A549 (cell line): ENCODE measurements at regions not wholly inside any gene's neighbourhood (a gene's known extent, or its start where the extent isn't known, plus 50 kb on each side); places are given as distances from the start of the nearest gene placed in this dataset.

Experiments
- ATAC-seq, 2 experiments: fragments of 200-7000 bp in 1 of 2; fragments of >200 bp in 1 of 2; cut with Nextera tagmentation in 1 of 2; cut with Tn5 transposase in 1 of 2; 3 replicates each; pipeline versions ENCODE4 v1.8.0 to v1.9.1; 2018 to 2020; ENCODE audit warnings: mild to moderate bottlenecking in 1 of 2, moderate library complexity in 1 of 2
- CTCF ChIA-PET: fragments of 300-600 bp; sonication (Branson Sonifier 250); formaldehyde crosslinking; extraction: SDS; loops from one replicate; lab custom pipeline; 2021; ENCODE audit warnings: antibody characterized with exemption, inconsistent platforms; lab: Yijun Ruan, JAX
- POLR2A ChIA-PET: fragments of 350-600 bp; formaldehyde crosslinking; extraction: SDS; loops from one replicate; lab custom pipeline; 2021; ENCODE audit warnings: antibody characterized with exemption, inconsistent platforms; lab: Yijun Ruan, JAX
- DNase-seq, 2 experiments: peaks; one replicate each; pipeline versions ENCODE4 v3.0.0 to v3.0.0-alpha.2; 2011 to 2016; ENCODE audit warnings: low read depth in 1 of 2, low spot score in 1 of 2
- FAIRE-seq: peaks from 2 replicates; lab custom pipeline; 2011; peaks lifted over from hg19 to GRCh38; lab: Jason Lieb, UNC
- H3K27ac ChIP-seq, 2 experiments: fragments of >200 bp; sonication (Bioruptor Twin); formaldehyde crosslinking; 3 replicates each; pipeline ENCODE4 v1.5.1; 2016 to 2017
- H3K4me1 ChIP-seq: fragments of >200 bp; sonication (Bioruptor Twin); formaldehyde crosslinking; 3 replicates; pipeline ENCODE4 v1.6.1; 2016
- H3K4me2 ChIP-seq: fragments of >200 bp; sonication (Bioruptor Twin); formaldehyde crosslinking; 3 replicates; pipeline ENCODE4 v1.6.1; 2016
- H3K4me3 ChIP-seq: fragments of >200 bp; sonication (Bioruptor Twin); formaldehyde crosslinking; 3 replicates; pipeline ENCODE4 v1.5.1; 2016
- H3K9me3 ChIP-seq: fragments of >200 bp; sonication (Bioruptor Twin); formaldehyde crosslinking; 3 replicates; pipeline ENCODE4 v1.6.1; 2016
- CEBPB ChIP-seq, 2 experiments: fragments of >200 bp in 1 of 2; sonication (Bioruptor Twin) in 1 of 2; formaldehyde crosslinking in 1 of 2; IDR thresholded peaks; 2 replicates each; pipeline ENCODE4 v1.6.1; 2012 to 2016
- CTCF ChIP-seq: fragments of >200 bp; sonication (Bioruptor Twin); formaldehyde crosslinking; IDR thresholded peaks from 3 replicates; pipeline ENCODE4 v1.5.1; 2016
- EHF ChIP-seq: fragments of 250-450 bp; sonication (Bioruptor Pico); IDR thresholded peaks from 2 replicates; pipeline ENCODE4 v1.5.0; 2020; ENCODE audit warnings: mild to moderate bottlenecking
- ELK1 ChIP-seq: fragments of 150-350 bp; IDR thresholded peaks from 2 replicates; pipeline ENCODE4 v1.6.1; 2014; ENCODE audit warnings: low read depth, mild to moderate bottlenecking, low read length
- FOXS1 ChIP-seq: fragments of 250-450 bp; sonication (Bioruptor Pico); IDR thresholded peaks from 2 replicates; pipeline ENCODE4 v1.5.0; 2020; ENCODE audit warnings: mild to moderate bottlenecking, moderate library complexity
- HDAC2 ChIP-seq: fragments of 200-600 bp; sonication (generic); IDR thresholded peaks from 2 replicates; pipeline ENCODE4 v1.6.1; 2016
- HES2 ChIP-seq: fragments of >200 bp; sonication (Bioruptor Twin); formaldehyde crosslinking; IDR thresholded peaks from 2 replicates; pipeline ENCODE4 v1.6.1; 2016
- HOXA7 ChIP-seq: fragments of 250-450 bp; sonication (Bioruptor Pico); IDR thresholded peaks from 2 replicates; pipeline ENCODE4 v1.5.0; 2020; ENCODE audit warnings: mild to moderate bottlenecking, moderate library complexity
- HOXB5 ChIP-seq: fragments of 250-450 bp; sonication (Bioruptor Pico); IDR thresholded peaks from 2 replicates; pipeline ENCODE4 v1.5.0; 2020; ENCODE audit warnings: mild to moderate bottlenecking, moderate library complexity
- JUN ChIP-seq, 2 experiments: fragments of >200 bp; sonication (Bioruptor Twin); formaldehyde crosslinking; IDR thresholded peaks; 2 replicates in 1 of 2; 3 replicates in 1 of 2; pipeline ENCODE4 v1.6.1; 2016 to 2017
- KDM1A ChIP-seq: fragments of 200-600 bp; sonication (generic); IDR thresholded peaks from 2 replicates; pipeline ENCODE4 v1.6.1; 2016; ENCODE audit warnings: low read depth, mild to moderate bottlenecking
- MAFK ChIP-seq: fragments of 450-650 bp; IDR thresholded peaks from 2 replicates; pipeline ENCODE4 v1.6.1; 2014; ENCODE audit not compliant: partially characterized antibody
- MAX ChIP-seq: IDR thresholded peaks from 2 replicates; pipeline ENCODE4 v1.6.1; 2012
- MAZ ChIP-seq: fragments of 150-350 bp; IDR thresholded peaks from 2 replicates; pipeline ENCODE4 v1.6.1; 2014; ENCODE audit warnings: antibody characterized with exemption, low read depth, low read length, borderline replicate concordance
- RAD21 ChIP-seq, 2 experiments: fragments of >200 bp in 1 of 2; sonication (Bioruptor Twin) in 1 of 2; formaldehyde crosslinking in 1 of 2; IDR thresholded peaks in 1 of 2; conservative IDR thresholded peaks in 1 of 2; 2 replicates in 1 of 2; 3 replicates in 1 of 2; pipeline ENCODE4 v1.6.1; 2012 to 2018; ENCODE audit warnings: inconsistent platforms in 1 of 2
- RARB ChIP-seq: fragments of 250-450 bp; sonication (Bioruptor Pico); IDR thresholded peaks from 2 replicates; pipeline ENCODE4 v1.8.0; 2021; ENCODE audit warnings: mild to moderate bottlenecking, moderate library complexity
- RCOR1 ChIP-seq: fragments of 150-350 bp; IDR thresholded peaks from 2 replicates; pipeline ENCODE4 v1.6.1; 2014; ENCODE audit warnings: antibody characterized with exemption, low read length, low read depth
- SMC3 ChIP-seq: fragments of >200 bp; sonication (Bioruptor Twin); formaldehyde crosslinking; IDR thresholded peaks from 3 replicates; pipeline ENCODE4 v1.6.1; 2018; ENCODE audit warnings: inconsistent platforms
- SREBF2 ChIP-seq: fragments of 450-650 bp; IDR thresholded peaks from 2 replicates; pipeline ENCODE4 v1.6.1; 2014; ENCODE audit warnings: mild to moderate bottlenecking, moderate library complexity
- TFCP2L1 ChIP-seq: fragments of 250-450 bp; sonication (Bioruptor Pico); IDR thresholded peaks from 2 replicates; pipeline ENCODE4 v1.5.0; 2021; ENCODE audit warnings: mild to moderate bottlenecking
- USF2 ChIP-seq: fragments of 450-650 bp; IDR thresholded peaks from 2 replicates; pipeline ENCODE4 v1.6.1; 2014; ENCODE audit warnings: antibody characterized with exemption
- WGBS: methylation state at CpG from one replicate; pipeline ENCODE4 v1.1.6; 2017; ENCODE audit errors: missing lambda C conversion rate; 5-methylcytosine and 5-hydroxymethylcytosine counted together

- ATAC-seq (no peak), FAIRE-seq (no peak)
- Histone ChIP-seq H3K4me1 (no peaks in the 10 kb centered on the region), H3K9me3 (no peaks in the 10 kb centered on the region), H3K4me2 (no peak overlapping the region), H3K27ac (no peak overlapping the region)
- WGBS: 31% methylated on average over 12 of the region's 17 CpGs
- TF ChIP-seq HOXA7 (no peak), MAZ (no peak), RAD21 (conservative IDR thresholded peaks at IDR 0.05 in 1 of 2, IDR thresholded peaks at IDR 0.05 in 1 of 2) (no peak), KDM1A (no peak), RCOR1 (no peak), MAX (no peak), JUN (IDR thresholded peaks at IDR 0.05) (no peak), TFCP2L1 (no peak), EHF (no peak), HOXB5 (no peak)
- TF ChIP-seq, all 56 proteins: peak for 0
- H3K4me3 ChIP-seq: no peak overlapping the region
- no peak for DNase-seq
- POLR2A ChIA-PET: no interaction called here
- CTCF ChIA-PET: no interaction called here
Observed at GRCh38 chr2:2765176-2765800, 434.2 kb upstream of the MYT1L start.

GRCh38 chr2:2764739-2765138, 433.7 kb upstream of the MYT1L start:
- no peak overlapping the region for H3K4me3 ChIP-seq
- TF ChIP-seq CTCF (no peak), MAX (no peak), USF2 (no peak), MAZ (no peak), SREBF2 (no peak), HES2 (no peak), RARB (no peak), CEBPB (IDR thresholded peaks at IDR 0.05) (no peak), SMC3 (no peak)
- DNase-seq (no peak), ATAC-seq (no peak), FAIRE-seq (no peak)
- POLR2A ChIA-PET: no interaction called here
- no peak overlapping the region for H3K27ac ChIP-seq
- H3K4me1 ChIP-seq: no peaks in the 10 kb centered on the region
- CTCF ChIA-PET: no interaction called here
- no peaks in the 10 kb centered on the region for H3K9me3 ChIP-seq
- 49% methylated on average over 18 of the region's 18 CpGs for WGBS
- no peak overlapping the region for H3K4me2 ChIP-seq

GRCh38 chr2:2764001-2764355, 432.9 kb upstream of the MYT1L start:
- Histone ChIP-seq H3K4me2 (no peak overlapping the region), H3K27ac (no peak overlapping the region), H3K9me3 (no peaks in the 10 kb centered on the region), H3K4me1 (no peaks in the 10 kb centered on the region), H3K4me3 (no peak overlapping the region)
- WGBS: 34% methylated on average over 5 of the region's 5 CpGs
- ChIA-PET POLR2A (no interaction called here), CTCF (no interaction called here)
- ATAC-seq (no peak), DNase-seq (no peak), FAIRE-seq (no peak)
- no peak for TF ChIP-seq KDM1A
- no peak for TF ChIP-seq FOXS1 (CRISPR knock-in tag)
- no peak for TF ChIP-seq MAFK
- no peak for TF ChIP-seq SMC3
- no peak for TF ChIP-seq HDAC2
- no peak for TF ChIP-seq ELK1
